ENCODE measurements at regions not wholly inside any gene's neighbourhood (a gene's known extent, or its start where the extent isn't known, plus 50 kb on each side); places are given as distances from the start of the nearest gene placed in this dataset.

- peak in 3 of 7 experiments; percentile 32 to 49 (median 33) for TF ChIP-seq CTCF (IDR thresholded peaks at IDR 0.05)
- no peak for TF ChIP-seq POLR2A (IDR thresholded peaks at IDR 0.05)
Observed at GRCh38 chrX:115957862-115958490, 212.6 kb upstream of the AGTR2 start.
